Activated CD8-positive, alpha-beta memory T cell treated with anti-CD3 and anti-CD28 coated beads for 36 hours (primary cell): ENCODE measurements at regions not wholly inside any gene's neighbourhood (a gene's known extent, or its start where the extent isn't known, plus 50 kb on each side); places are given as distances from the start of the nearest gene placed in this dataset.
"Not testable (repeated sequence)": the region's sequence is repeated elsewhere in the genome, so short reads cannot be mapped to it uniquely, and the experiment has no call there.

Experiments
- CTCF ChIA-PET: fragments of 350-600 bp; sonication (Branson Sonifier 250); formaldehyde crosslinking; loops from one replicate; lab custom pipeline; 2021; ENCODE audit warnings: antibody characterized with exemption; lab: Charles Lee
- POLR2A ChIA-PET: fragments of 350-600 bp; sonication (Branson Sonifier 250); formaldehyde crosslinking; loops from one replicate; lab custom pipeline; 2021; ENCODE audit warnings: antibody characterized with exemption; lab: Charles Lee

- ChIA-PET POLR2A (no interaction called here), CTCF (no interaction called here)
These were observed 178.4 kb downstream of the TBC1D2B start for GRCh38 chr15:77898811-77899730.

- ChIA-PET POLR2A (no interaction called here), CTCF (no interaction called here)
These were observed 179.6 kb downstream of the TBC1D2B start for GRCh38 chr15:77897896-77898406.

- CTCF ChIA-PET = not testable (repeated sequence)
These were observed 180.2 kb downstream of the TBC1D2B start for GRCh38 chr15:77897113-77897895.

GRCh38 chr15:77896147-77897112 lies 181.1 kb downstream of the TBC1D2B start:
- CTCF ChIA-PET, POLR2A ChIA-PET: not testable (repeated sequence)

More at GRCh38 chr15:77897113-77897895, 180.2 kb downstream of the TBC1D2B start:
- POLR2A ChIA-PET = not testable (repeated sequence)

- ChIA-PET CTCF (no interaction called here), POLR2A (no interaction called here)
These were observed 181.8 kb downstream of the TBC1D2B start for GRCh38 chr15:77895742-77896141.

- CTCF ChIA-PET, POLR2A ChIA-PET: not testable (repeated sequence)
These were observed 182.4 kb downstream of the TBC1D2B start for GRCh38 chr15:77895145-77895544.

- CTCF ChIA-PET, POLR2A ChIA-PET: not testable (repeated sequence)
These were observed 183.6 kb downstream of the TBC1D2B start for GRCh38 chr15:77893671-77894640.

- CTCF ChIA-PET, POLR2A ChIA-PET: not testable (repeated sequence)
These were observed 184.3 kb downstream of the TBC1D2B start for GRCh38 chr15:77893246-77893645.

GRCh38 chr15:77892335-77892734 lies 185.2 kb downstream of the TBC1D2B start:
- ChIA-PET CTCF (no interaction called here), POLR2A (no interaction called here)

GRCh38 chr15:77891862-77892261 lies 185.6 kb downstream of the TBC1D2B start:
- POLR2A ChIA-PET, CTCF ChIA-PET: not testable (repeated sequence)

GRCh38 chr15:77890911-77891801 lies 186.4 kb downstream of the TBC1D2B start:
- CTCF ChIA-PET, POLR2A ChIA-PET: not testable (repeated sequence)

- CTCF ChIA-PET, POLR2A ChIA-PET: not testable (repeated sequence)
These were observed 187.4 kb downstream of the TBC1D2B start for GRCh38 chr15:77889828-77890725.

- ChIA-PET POLR2A (no interaction called here), CTCF (no interaction called here)
These were observed 188.3 kb downstream of the TBC1D2B start for GRCh38 chr15:77889009-77889806.

GRCh38 chr15:77887563-77888429 lies 189.7 kb downstream of the TBC1D2B start:
- POLR2A ChIA-PET, CTCF ChIA-PET: not testable (repeated sequence)
